ENCODE measurements at regions not wholly inside any gene's neighbourhood (a gene's known extent, or its start where the extent isn't known, plus 50 kb on each side); places are given as distances from the start of the nearest gene placed in this dataset.

DNA sequence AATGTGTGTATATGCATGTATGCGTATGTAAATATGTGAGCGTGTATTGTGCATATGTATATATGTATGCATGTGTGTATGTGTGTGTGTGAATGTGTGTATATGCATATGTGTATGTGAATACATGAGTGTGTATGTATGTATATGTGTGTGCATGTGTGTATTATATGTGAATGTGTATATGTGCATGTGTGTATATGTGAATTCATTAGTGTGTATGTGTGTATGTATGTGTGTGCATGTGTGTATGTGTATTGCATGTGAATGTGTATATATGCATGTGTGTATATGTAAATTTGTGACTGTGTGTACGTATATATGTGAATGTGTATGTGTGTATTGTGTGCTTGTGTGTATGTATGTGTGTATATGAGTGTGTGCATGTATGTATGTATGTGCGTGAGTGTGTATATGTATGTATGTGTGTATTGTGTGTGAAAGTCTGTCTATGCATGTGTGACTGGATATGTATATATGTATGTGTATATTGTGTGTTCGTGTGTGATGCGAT lies 455.9 kb downstream of the TYW1 start:
- no peak overlapping the region for H3K27ac ChIP-seq
- TF ChIP-seq, protein P1, sequence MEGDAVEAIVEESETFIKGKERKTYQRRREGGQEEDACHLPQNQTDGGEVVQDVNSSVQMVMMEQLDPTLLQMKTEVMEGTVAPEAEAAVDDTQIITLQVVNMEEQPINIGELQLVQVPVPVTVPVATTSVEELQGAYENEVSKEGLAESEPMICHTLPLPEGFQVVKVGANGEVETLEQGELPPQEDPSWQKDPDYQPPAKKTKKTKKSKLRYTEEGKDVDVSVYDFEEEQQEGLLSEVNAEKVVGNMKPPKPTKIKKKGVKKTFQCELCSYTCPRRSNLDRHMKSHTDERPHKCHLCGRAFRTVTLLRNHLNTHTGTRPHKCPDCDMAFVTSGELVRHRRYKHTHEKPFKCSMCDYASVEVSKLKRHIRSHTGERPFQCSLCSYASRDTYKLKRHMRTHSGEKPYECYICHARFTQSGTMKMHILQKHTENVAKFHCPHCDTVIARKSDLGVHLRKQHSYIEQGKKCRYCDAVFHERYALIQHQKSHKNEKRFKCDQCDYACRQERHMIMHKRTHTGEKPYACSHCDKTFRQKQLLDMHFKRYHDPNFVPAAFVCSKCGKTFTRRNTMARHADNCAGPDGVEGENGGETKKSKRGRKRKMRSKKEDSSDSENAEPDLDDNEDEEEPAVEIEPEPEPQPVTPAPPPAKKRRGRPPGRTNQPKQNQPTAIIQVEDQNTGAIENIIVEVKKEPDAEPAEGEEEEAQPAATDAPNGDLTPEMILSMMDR (conservative IDR thresholded peaks at IDR 0.05) = no peak

- TF ChIP-seq, protein P1 (conservative IDR thresholded peaks at IDR 0.05) = no peak
- no peak overlapping the region for H3K27ac ChIP-seq
Measured at GRCh38 chr7:67453580-67454380, 457.1 kb downstream of the TYW1 start.

DNA sequence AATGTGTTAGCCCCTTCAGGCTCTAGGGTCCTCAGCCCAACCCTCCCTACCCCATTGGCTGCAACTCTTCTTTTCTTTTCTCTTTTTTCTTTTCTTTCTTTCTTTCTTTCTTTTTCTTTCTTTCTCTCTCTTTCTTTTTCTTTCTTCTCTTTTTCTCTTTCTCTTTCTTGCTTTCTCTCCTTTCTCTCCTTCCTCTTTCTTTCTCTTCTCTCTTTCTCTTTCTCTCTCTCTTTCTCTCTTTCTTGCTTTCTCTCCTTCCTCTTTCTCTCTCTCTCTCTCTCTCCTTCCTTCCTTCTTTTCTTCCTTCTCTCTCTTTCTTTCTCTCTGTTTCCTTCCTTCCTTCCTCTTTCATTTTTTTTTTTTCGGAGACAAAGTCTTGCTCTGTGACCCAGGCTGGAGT lies 458.9 kb downstream of the TYW1 start:
- TF ChIP-seq, protein P1 (conservative IDR thresholded peaks at IDR 0.05) = no peak
- no peak overlapping the region for H3K27ac ChIP-seq

- TF ChIP-seq, protein P1 (conservative IDR thresholded peaks at IDR 0.05) = no peak
- H3K27ac ChIP-seq = no peak overlapping the region
Measured at GRCh38 chr7:67462781-67463191, 466.2 kb downstream of the TYW1 start.

DNA sequence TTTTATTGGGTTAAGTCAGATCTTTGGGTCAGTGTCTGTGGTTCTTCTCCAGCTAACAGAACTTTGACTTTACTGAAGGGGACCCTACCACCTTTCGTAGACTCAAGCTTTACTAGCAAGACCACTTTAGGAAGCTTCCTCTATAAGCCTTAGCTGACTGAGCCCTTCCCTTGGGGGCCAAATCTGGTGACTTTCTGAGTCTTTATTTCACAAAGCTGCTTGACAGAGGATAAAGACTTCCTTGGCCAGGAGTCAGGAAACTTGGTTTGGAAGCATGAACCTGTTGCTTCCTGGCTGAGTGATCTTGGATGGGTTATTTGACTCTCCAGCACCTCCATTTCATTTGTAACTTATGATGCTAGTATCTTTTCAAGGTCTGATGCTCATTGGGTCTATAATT lies 466.7 kb downstream of the TYW1 start:
- H3K27ac ChIP-seq = no peak overlapping the region
- TF ChIP-seq, protein P1 (conservative IDR thresholded peaks at IDR 0.05) = no peak

- TF ChIP-seq, protein P1 (conservative IDR thresholded peaks at IDR 0.05) = no peak
- no peak overlapping the region for H3K27ac ChIP-seq
Measured at GRCh38 chr7:67463983-67464382, 467.4 kb downstream of the TYW1 start.

- H3K27ac ChIP-seq = no peak overlapping the region
- TF ChIP-seq, protein P1 (conservative IDR thresholded peaks at IDR 0.05) = no peak
Measured at GRCh38 chr7:67466109-67466508, 469.5 kb downstream of the TYW1 start.

Measured in VCaP (cell line).